HCT116 (cell line): ENCODE measurements at regions not wholly inside any gene's neighbourhood (a gene's known extent, or its start where the extent isn't known, plus 50 kb on each side); places are given as distances from the start of the nearest gene placed in this dataset.
"Not testable (repeated sequence)": the region's sequence is repeated elsewhere in the genome, so short reads cannot be mapped to it uniquely, and the experiment has no call there.

Experiments used
- ATAC-seq: fragments of 200-7000 bp; cut with Tn5 transposase; 2 replicates; pipeline ENCODE4 v1.9.1; 2020; ENCODE audit warnings: mild to moderate bottlenecking, moderate library complexity
- BruUV-seq: library from RNA; stranded (reverse); fragments of 400-500 nt; replicated peaks from 2 replicates; lab custom pipeline; 2021; lab: Mats Ljungman, UMichigan
- CTCF ChIA-PET: fragments of 300-600 bp; sonication (Branson Sonifier 250); formaldehyde crosslinking; loops from one replicate; lab custom pipeline; 2021; ENCODE audit warnings: antibody characterized with exemption; lab: Charles Lee
- POLR2A ChIA-PET: fragments of 300-600, 350-600 bp; sonication (Branson Sonifier 250); formaldehyde crosslinking; loops from one replicate; lab custom pipeline; 2021; ENCODE audit warnings: antibody characterized with exemption; lab: Charles Lee
- RAD21 ChIA-PET, 2 experiments: fragments of 300-600 bp; sonication (Branson Sonifier 250); formaldehyde crosslinking; loops; one replicate each; lab custom pipeline; 2023; ENCODE audit warnings: low total read pairs in 2 of 2; ENCODE audit not compliant: uncharacterized antibody in 2 of 2, unreplicated experiment in 2 of 2, low non-redundant PET in 1 of 2; lab: Charles Lee
- DNase-seq: peaks from one replicate; pipeline ENCODE4 v3.0.0-alpha.2; 2010; ENCODE audit warnings: low read depth, low spot score
- H2AFZ ChIP-seq: fragments of 200-600 bp; shearing (Covaris generic), sonication (generic); 2 replicates; pipeline ENCODE4 v1.6.1; 2017; ENCODE audit warnings: low read depth, mixed run types, mixed read lengths, antibody characterized with exemption, low read length; ENCODE audit not compliant: poor library complexity, severe bottlenecking
- H3K27ac ChIP-seq: 2 replicates; pipeline ENCODE4 v1.5.1; 2012; ENCODE audit warnings: low read depth, low read length
- H3K27me3 ChIP-seq: fragments of 200-600 bp; sonication (generic); 2 replicates; pipeline ENCODE4 v1.6.1; 2016; ENCODE audit warnings: mixed run types, low read length, mixed read lengths; ENCODE audit not compliant: insufficient read depth
- H3K36me3 ChIP-seq, 2 experiments: fragments of 200-500 bp in 1 of 2; fragments of 200-600 bp in 1 of 2; sonication (Bioruptor generic) in 1 of 2; sonication (generic) in 1 of 2; 2 replicates each; pipeline versions ENCODE4 v1.5.1 to v1.6.1; 2014 to 2016; ENCODE audit warnings: low read length in 2 of 2, inconsistent platforms in 1 of 2, mixed read lengths in 1 of 2, mixed run types in 1 of 2; ENCODE audit not compliant: insufficient read depth in 2 of 2, control insufficient read depth in 1 of 2
- H3K4me1 ChIP-seq, 2 experiments: fragments of 200-600 bp in 1 of 2; sonication (generic) in 1 of 2; 2 replicates each; pipeline versions ENCODE4 v1.5.1 to v1.6.1; 2012 to 2017; ENCODE audit warnings: low read length in 2 of 2, inconsistent platforms in 1 of 2, mild to moderate bottlenecking in 1 of 2, mixed read lengths in 1 of 2, mixed run types in 1 of 2, moderate library complexity in 1 of 2; ENCODE audit not compliant: insufficient read depth in 2 of 2, control insufficient read depth in 1 of 2
- H3K4me2 ChIP-seq: fragments of 200-600 bp; sonication (generic); 2 replicates; pipeline ENCODE4 v1.6.1; 2017; ENCODE audit warnings: mixed run types, low read length, mixed read lengths
- H3K4me3 ChIP-seq, 2 experiments: fragments of 200-600 bp in 1 of 2; sonication (generic) in 1 of 2; replicated peaks in 1 of 2; 2 replicates each; pipeline ENCODE4 v1.5.1; 2011 to 2016; ENCODE audit warnings: low read length in 2 of 2, control low read depth in 1 of 2, low read depth in 1 of 2, mild to moderate bottlenecking in 1 of 2, mixed read lengths in 1 of 2, mixed run types in 1 of 2
- H3K79me2 ChIP-seq: fragments of 200-600 bp; sonication (generic); 2 replicates; pipeline ENCODE4 v1.6.1; 2017; ENCODE audit warnings: mild to moderate bottlenecking, mixed run types, low read length, moderate library complexity, mixed read lengths; ENCODE audit not compliant: insufficient read depth
- H3K9ac ChIP-seq: fragments of 200-600 bp; sonication (generic); 2 replicates; pipeline ENCODE4 v1.6.1; 2016; ENCODE audit warnings: low read length, mixed read lengths
- H3K9me2 ChIP-seq: fragments of 200-600 bp; sonication (generic), shearing (Covaris generic); 2 replicates; pipeline ENCODE4 v1.6.1; 2017; ENCODE audit warnings: mixed run types, mild to moderate bottlenecking, moderate library complexity; ENCODE audit not compliant: insufficient read depth
- H3K9me3 ChIP-seq, 2 experiments: fragments of 200-500 bp in 1 of 2; fragments of 200-600 bp in 1 of 2; sonication (Bioruptor generic) in 1 of 2; sonication (generic) in 1 of 2; 2 replicates each; pipeline ENCODE4 v1.6.1; 2014 to 2017; ENCODE audit warnings: low read length in 2 of 2, mixed read lengths in 2 of 2, inconsistent platforms in 1 of 2, low read depth in 1 of 2, mild to moderate bottlenecking in 1 of 2, mixed run types in 1 of 2, moderate library complexity in 1 of 2; ENCODE audit not compliant: control insufficient read depth in 1 of 2, insufficient read depth in 1 of 2
- H4K20me1 ChIP-seq: fragments of 200-600 bp; sonication (generic), shearing (Covaris generic); 2 replicates; pipeline ENCODE4 v1.6.1; 2017; ENCODE audit warnings: mixed run types, mild to moderate bottlenecking, moderate library complexity; ENCODE audit not compliant: insufficient read depth
- CTCF ChIP-seq, 3 experiments: fragments of 200-600 bp in 1 of 3; sonication (generic) in 1 of 3; IDR thresholded peaks in 2 of 3; conservative IDR thresholded peaks in 1 of 3; 2 replicates each; pipeline ENCODE4 v1.5.1; 2012 to 2017; ENCODE audit warnings: low read depth in 2 of 3, low read length in 2 of 3, antibody characterized with exemption in 1 of 3, borderline replicate concordance in 1 of 3, control low read depth in 1 of 3, mild to moderate bottlenecking in 1 of 3, mixed read lengths in 1 of 3, mixed run types in 1 of 3, moderate library complexity in 1 of 3; ENCODE audit not compliant: insufficient read depth in 1 of 3
- EZH2 ChIP-seq: fragments of 200-600 bp; sonication (generic); IDR thresholded peaks from 2 replicates; pipeline ENCODE4 v1.6.1; 2017; ENCODE audit warnings: antibody characterized with exemption, mixed run types
- JUND ChIP-seq: IDR thresholded peaks from 2 replicates; pipeline ENCODE4 v1.6.1; 2012
- POLR2AphosphoS5 ChIP-seq: IDR thresholded peaks from 2 replicates; pipeline ENCODE4 v1.6.1; 2011; ENCODE audit warnings: mild to moderate bottlenecking, low read depth, low read length, moderate library complexity
- SIN3A ChIP-seq: IDR thresholded peaks from 2 replicates; pipeline ENCODE4 v1.6.1; 2012; ENCODE audit warnings: low read depth
- SRF ChIP-seq: IDR thresholded peaks from 2 replicates; pipeline ENCODE4 v1.6.1; 2012; ENCODE audit warnings: low read depth
- YY1 ChIP-seq: IDR thresholded peaks from 2 replicates; pipeline ENCODE4 v1.6.1; 2011; ENCODE audit warnings: low read length, low read depth, moderate library complexity, mild to moderate bottlenecking; ENCODE audit not compliant: insufficient replicate concordance; ENCODE audit errors: extremely low read depth
- ZBTB33 ChIP-seq: IDR thresholded peaks from 2 replicates; pipeline ENCODE4 v1.6.1; 2011; ENCODE audit warnings: mild to moderate bottlenecking, low read length, moderate library complexity; ENCODE audit not compliant: insufficient replicate concordance; ENCODE audit errors: extremely low read depth
- ZFX ChIP-seq: fragments of 450-650 bp; IDR thresholded peaks from 2 replicates; pipeline ENCODE4 v1.6.1; 2017
- intact Hi-C: fragments of 100-400 bp; cut with micrococcal nuclease; formaldehyde crosslinking; loops from 2 replicates; pipeline ENCODE4 v1.10.0; 2022

GRCh38 chr3:78101384-78101783 lies 1061.5 kb downstream of the ROBO2 start:
- Histone ChIP-seq H4K20me1 (no peaks in the 10 kb centered on the region), H3K4me2 (no peak overlapping the region), H3K4me3 (no peak overlapping the region), H3K9me3 (peaks cover 3 to 8% of the 10 kb centered on the region in 2 experiments; a peak in 2 of 4 replicates), H3K9ac (no peak overlapping the region), H3K27ac (no peak overlapping the region), H2AFZ (no peak overlapping the region), H3K79me2 (no peaks in the 10 kb centered on the region), H3K36me3 (no peaks in the 10 kb centered on the region), H3K9me2 (no peaks in the 10 kb centered on the region), H3K4me1 (no peaks in the 10 kb centered on the region), H3K27me3 (no peaks in the 10 kb centered on the region)
- ATAC-seq (no peak), DNase-seq (no peak)
- CTCF ChIA-PET: no interaction called here
- BruUV-seq: no TSS peak
- TF ChIP-seq ZFX (no peak), ZBTB33 (no peak), EZH2 (no peak), YY1 (no peak), SRF (no peak), CTCF (IDR thresholded peaks at IDR 0.05 in 2 of 3, conservative IDR thresholded peaks at IDR 0.05 in 1 of 3; ENCODE audit: borderline replicate concordance in 1 of 3, insufficient read depth in 1 of 3, low read depth in 2 of 3, low read length in 2 of 3) (no peak), JUND (no peak), SIN3A (no peak), POLR2AphosphoS5 (no peak)
- RAD21 ChIA-PET: no interaction called here
- intact Hi-C loops: no loop called here
- POLR2A ChIA-PET: no interaction called here

GRCh38 chr3:78108269-78108961 lies 1068.5 kb downstream of the ROBO2 start:
- H4K20me1 ChIP-seq, DNase-seq, ATAC-seq, H3K4me2 ChIP-seq, H2AFZ ChIP-seq, intact Hi-C loops, H3K4me1 ChIP-seq, H3K4me3 ChIP-seq, H3K9ac ChIP-seq, POLR2A ChIA-PET, H3K36me3 ChIP-seq, RAD21 ChIA-PET, H3K9me2 ChIP-seq, H3K27me3 ChIP-seq, BruUV-seq, CTCF ChIA-PET, H3K27ac ChIP-seq, H3K79me2 ChIP-seq: not testable (repeated sequence)
- peaks cover 3 to 23% of the 10 kb centered on the region in 2 experiments; a peak in 2 of 4 replicates for H3K9me3 ChIP-seq
